Astrocyte of the cerebellum (primary cell): ENCODE measurements at regions not wholly inside any gene's neighbourhood (a gene's known extent, or its start where the extent isn't known, plus 50 kb on each side); places are given as distances from the start of the nearest gene placed in this dataset.

Experiments used
- DNase-seq: peaks from one replicate; pipeline ENCODE4 v3.0.0-alpha.2; 2011; ENCODE audit warnings: low read depth
- H3K4me3 ChIP-seq: 2 replicates; pipeline ENCODE4 v1.5.1; 2011; ENCODE audit warnings: mild to moderate bottlenecking, low read depth, low read length, moderate library complexity
- CTCF ChIP-seq: IDR thresholded peaks from 2 replicates; pipeline ENCODE4 v1.5.1; 2012; ENCODE audit warnings: low read length, low read depth, moderate library complexity, mild to moderate bottlenecking; ENCODE audit errors: missing control alignments
- in situ Hi-C: cut with HindIII; loops from 2 replicates; pipeline ENCODE4 v1.10.0; 2017; ENCODE audit warnings: low sequenced_read_pairs

DNA sequence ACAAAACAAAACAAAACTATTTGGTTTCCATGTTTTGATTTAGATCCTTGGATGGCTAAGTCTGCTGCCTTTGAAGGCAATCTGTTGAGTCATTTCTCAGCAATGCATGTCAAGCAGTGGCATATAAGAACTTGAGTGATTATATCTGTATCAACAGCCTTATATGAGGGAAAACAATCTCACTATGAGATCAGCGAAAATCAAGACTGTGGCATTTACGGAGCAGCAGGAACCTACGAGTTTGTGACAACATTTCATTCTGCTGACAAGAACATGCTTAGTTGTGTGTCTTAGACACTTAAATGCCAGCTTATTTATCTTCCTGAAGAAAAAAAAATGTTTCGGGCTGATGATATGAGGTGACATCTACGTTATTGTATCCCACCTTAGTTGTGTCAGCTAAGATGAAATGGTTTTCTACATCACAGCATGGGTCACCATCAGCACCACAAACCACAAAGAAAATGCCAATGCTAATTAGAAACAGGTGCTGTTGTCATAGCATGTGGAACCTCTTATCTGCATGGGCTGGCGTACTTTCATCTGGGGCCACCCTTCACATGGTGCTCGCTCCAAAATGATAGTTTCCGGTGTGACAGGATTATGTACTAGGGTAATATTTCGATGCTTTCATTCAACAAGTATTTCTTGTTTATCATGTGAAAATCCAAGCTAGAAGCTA lies 1085.5 kb downstream of the SORCS1 start:
- in situ Hi-C loops = no loop called here
- no peak overlapping the region for H3K4me3 ChIP-seq
- no peak for TF ChIP-seq CTCF
- DNase-seq = no peak

- in situ Hi-C loops = no loop called here
- no peak for TF ChIP-seq CTCF
- no peak overlapping the region for H3K4me3 ChIP-seq
- DNase-seq = no peak
These were observed 1088.0 kb downstream of the SORCS1 start for GRCh38 chr10:106076496-106076895.

DNA sequence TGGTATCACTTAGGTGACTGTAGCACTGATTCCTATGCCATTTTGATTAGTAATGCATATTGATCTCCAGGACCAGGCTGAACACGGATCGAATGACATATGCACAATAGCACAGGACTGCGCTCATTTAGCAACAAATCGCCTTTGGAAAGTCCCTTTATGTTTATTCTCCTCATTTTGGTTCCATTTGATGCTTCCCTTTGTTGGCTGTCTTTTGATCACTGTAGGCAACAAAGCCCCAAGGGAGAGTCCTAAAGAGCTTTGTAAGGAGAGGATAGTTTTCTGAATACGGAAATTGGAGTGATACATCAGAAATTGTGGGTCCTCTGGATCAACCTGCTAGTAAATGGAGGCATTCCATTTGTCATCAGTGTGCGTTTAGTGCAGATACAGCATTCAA lies 1111.4 kb downstream of the SORCS1 start:
- no peak for TF ChIP-seq CTCF

DNA sequence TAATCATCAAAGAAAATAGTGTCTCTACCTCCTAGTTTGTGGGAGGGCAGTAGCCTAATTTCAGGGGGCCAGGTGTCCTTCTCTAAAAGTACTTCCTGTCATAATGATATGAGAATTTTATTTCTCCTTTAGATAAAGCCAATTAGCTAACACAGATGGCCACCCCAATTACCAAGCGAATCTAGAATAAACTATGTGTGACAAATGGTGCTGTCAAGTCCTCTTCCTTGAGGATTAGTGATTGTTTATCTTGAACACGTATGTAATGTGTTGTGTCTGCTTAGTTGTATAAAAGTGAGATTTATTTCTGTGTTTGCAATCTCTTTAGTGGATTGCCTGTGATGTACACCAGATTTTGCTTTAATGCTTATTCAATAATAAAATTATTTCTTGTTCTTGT lies 1120.0 kb downstream of the SORCS1 start:
- in situ Hi-C loops = no loop called here
- TF ChIP-seq CTCF = no peak
- no peak for DNase-seq
- H3K4me3 ChIP-seq = no peak overlapping the region

More for the DNA sequence above, 1111.4 kb downstream of the SORCS1 start:
- in situ Hi-C loops = no loop called here
- DNase-seq = no peak
- no peak overlapping the region for H3K4me3 ChIP-seq

DNA sequence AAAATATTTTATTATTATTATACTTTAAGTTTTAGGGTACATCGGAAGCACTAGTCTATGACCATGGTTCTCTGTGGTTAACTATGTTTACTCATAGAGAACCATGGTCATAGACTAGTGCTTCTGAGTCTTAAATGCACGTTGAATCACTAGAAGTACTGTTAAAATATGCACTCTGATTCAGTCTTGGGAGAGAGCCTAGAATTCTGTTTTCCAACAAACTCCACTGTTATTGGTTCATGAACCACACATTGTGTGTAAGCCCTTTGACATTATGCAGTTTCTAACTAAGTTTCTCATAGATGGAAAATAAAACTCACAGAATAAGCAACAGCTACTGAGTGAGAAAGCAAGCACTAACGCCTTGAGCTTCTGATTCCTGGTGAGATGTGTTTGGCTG lies 1120.6 kb downstream of the SORCS1 start:
- in situ Hi-C loops = no loop called here
- no peak for TF ChIP-seq CTCF
- DNase-seq = peak; percentile 11
- H3K4me3 ChIP-seq = no peak overlapping the region

- no peak for TF ChIP-seq CTCF
- H3K4me3 ChIP-seq = no peak overlapping the region
- DNase-seq = no peak
- in situ Hi-C loops = no loop called here
These were observed 1126.3 kb downstream of the SORCS1 start for GRCh38 chr10:106038246-106038645.
